ENCODE measurements at regions not wholly inside any gene's neighbourhood (a gene's known extent, or its start where the extent isn't known, plus 50 kb on each side); places are given as distances from the start of the nearest gene placed in this dataset.

DNA sequence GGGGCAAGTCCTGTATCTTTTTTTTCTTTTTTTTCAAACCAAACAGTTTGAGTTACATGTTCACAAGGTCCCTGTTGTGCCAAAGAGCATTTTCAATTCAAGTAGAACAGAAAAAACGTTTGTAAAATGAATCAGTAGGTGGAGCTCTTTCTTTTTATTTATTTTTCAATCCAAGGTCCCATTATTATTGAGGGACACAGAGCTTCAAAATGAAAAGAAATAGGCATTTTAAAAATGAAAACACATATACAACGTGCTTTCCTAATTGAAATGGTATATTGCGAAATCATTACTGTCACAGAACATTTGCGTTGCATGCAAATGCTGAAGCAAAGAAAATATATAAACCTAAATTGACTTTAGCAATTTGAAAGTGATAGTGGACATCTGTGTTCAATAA is 711.0 kb downstream of the MECOM start:
- H2AFZ ChIP-seq: peak overlapping the region; percentile 37; the same call in 1 of the 2 replicates
- no peaks in the 10 kb centered on the region for H3K36me3 ChIP-seq (ENCODE audit: low read depth)
- H3K79me2 ChIP-seq (ENCODE audit: low read depth): no peaks in the 10 kb centered on the region
- peak overlapping the region; percentile 64 for H3K27ac ChIP-seq
- no peaks in the 10 kb centered on the region for H3K27me3 ChIP-seq (ENCODE audit: insufficient read depth, low read depth)
- peak in 1 of 2 experiments; percentile 55 for DNase-seq
- no peaks in the 10 kb centered on the region for H4K20me1 ChIP-seq (ENCODE audit: insufficient read depth)
- POLR2A ChIA-PET (ENCODE audit: unreplicated experiment): interaction anchor here (0.6 to 0.8 kb wide), 2 partner anchors 166 to 248 kb away, joined by 8 to 9 read pairs; no protein-coding TSS in a partner anchor
- H3K4me3 ChIP-seq: no peak overlapping the region
- H3K4me1 ChIP-seq (replicated peaks; ENCODE audit: insufficient read depth): peaks cover 33% of the 10 kb centered on the region
- H3K9me2 ChIP-seq (ENCODE audit: insufficient read depth): no peaks in the 10 kb centered on the region
- H3K9me3 ChIP-seq (ENCODE audit: insufficient read depth, low read depth): no peaks in the 10 kb centered on the region
- intact Hi-C loops (cut with micrococcal nuclease; ENCODE audit: unreplicated experiment): loop anchor here (1.0 to 10.0 kb wide), 4 partner anchors 87 to 792 kb away; no protein-coding TSS in a partner anchor
- H3F3A ChIP-seq (ENCODE audit: insufficient read depth, low read depth): peaks cover 16% of the 10 kb centered on the region
- 0 out of 2 replicates have a peak overlapping the region, but pooled peaks have one; percentile 41 for H3K4me2 ChIP-seq
- CTCF ChIA-PET: interaction anchor here (0.5 to 1.7 kb wide), 12 partner anchors 8 to 716 kb away, joined by 3 to 11 read pairs (median 4); no protein-coding TSS in a partner anchor
- BruUV-seq (replicated peaks): no TSS peak
- TF ChIP-seq EZH2 (IDR thresholded peaks at IDR 0.05; ENCODE audit: low read depth): no peak
- TF ChIP-seq, protein P1, sequence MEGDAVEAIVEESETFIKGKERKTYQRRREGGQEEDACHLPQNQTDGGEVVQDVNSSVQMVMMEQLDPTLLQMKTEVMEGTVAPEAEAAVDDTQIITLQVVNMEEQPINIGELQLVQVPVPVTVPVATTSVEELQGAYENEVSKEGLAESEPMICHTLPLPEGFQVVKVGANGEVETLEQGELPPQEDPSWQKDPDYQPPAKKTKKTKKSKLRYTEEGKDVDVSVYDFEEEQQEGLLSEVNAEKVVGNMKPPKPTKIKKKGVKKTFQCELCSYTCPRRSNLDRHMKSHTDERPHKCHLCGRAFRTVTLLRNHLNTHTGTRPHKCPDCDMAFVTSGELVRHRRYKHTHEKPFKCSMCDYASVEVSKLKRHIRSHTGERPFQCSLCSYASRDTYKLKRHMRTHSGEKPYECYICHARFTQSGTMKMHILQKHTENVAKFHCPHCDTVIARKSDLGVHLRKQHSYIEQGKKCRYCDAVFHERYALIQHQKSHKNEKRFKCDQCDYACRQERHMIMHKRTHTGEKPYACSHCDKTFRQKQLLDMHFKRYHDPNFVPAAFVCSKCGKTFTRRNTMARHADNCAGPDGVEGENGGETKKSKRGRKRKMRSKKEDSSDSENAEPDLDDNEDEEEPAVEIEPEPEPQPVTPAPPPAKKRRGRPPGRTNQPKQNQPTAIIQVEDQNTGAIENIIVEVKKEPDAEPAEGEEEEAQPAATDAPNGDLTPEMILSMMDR (conservative IDR thresholded peaks at IDR 0.05): peak; percentile 58; the same call in 1 of the 2 replicates

DNA sequence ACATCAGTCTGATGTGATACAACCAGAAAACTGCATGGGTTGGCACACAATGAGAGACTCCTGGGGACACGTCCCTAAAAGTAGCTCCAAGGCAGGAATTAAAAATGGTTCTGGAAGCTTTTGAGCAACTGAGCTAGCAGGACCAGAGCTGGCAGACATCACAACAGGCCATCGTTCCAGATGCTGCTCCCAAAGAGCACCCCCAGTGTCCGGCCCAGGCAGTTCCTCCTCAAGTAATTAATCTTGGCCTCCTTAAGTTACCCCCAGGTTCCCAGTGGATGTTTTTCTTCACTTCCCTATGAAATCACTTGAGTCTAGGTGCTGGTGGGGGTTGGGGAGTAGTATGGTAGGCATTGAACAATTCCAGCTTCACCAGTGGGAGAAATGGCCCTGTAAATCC is 711.6 kb downstream of the MECOM start:
- peak overlapping the region; percentile 41; the same call in 1 of the 2 replicates for H3K4me2 ChIP-seq
- H3K27ac ChIP-seq: peak overlapping the region; percentile 64
- TF ChIP-seq, protein P1 (conservative IDR thresholded peaks at IDR 0.05): no peak
- TF ChIP-seq EZH2 (IDR thresholded peaks at IDR 0.05; ENCODE audit: low read depth): no peak
- H3K4me1 ChIP-seq (replicated peaks; ENCODE audit: insufficient read depth): peaks cover 33% of the 10 kb centered on the region
- no peaks in the 10 kb centered on the region for H3K9me3 ChIP-seq (ENCODE audit: insufficient read depth, low read depth)
- H3K79me2 ChIP-seq (ENCODE audit: low read depth): no peaks in the 10 kb centered on the region
- peaks cover 16% of the 10 kb centered on the region for H3F3A ChIP-seq (ENCODE audit: insufficient read depth, low read depth)
- H2AFZ ChIP-seq: no peak overlapping the region; the same call in 1 of the 2 replicates
- no peaks in the 10 kb centered on the region for H3K9me2 ChIP-seq (ENCODE audit: insufficient read depth)
- H3K4me3 ChIP-seq: no peak overlapping the region
- ChIA-PET POLR2A (ENCODE audit: unreplicated experiment) (interaction anchor here (0.5 to 0.8 kb wide), 3 partner anchors 166 to 1918 kb away, joined by 5 to 9 read pairs (median 8); partner anchors contain the start of gene RPL22L1), CTCF (interaction anchor here (0.5 to 1.7 kb wide), 10 partner anchors 9 to 717 kb away, joined by 3 to 7 read pairs (median 4); no protein-coding TSS in a partner anchor)
- no peaks in the 10 kb centered on the region for H3K36me3 ChIP-seq (ENCODE audit: low read depth)
- no peaks in the 10 kb centered on the region for H3K27me3 ChIP-seq (ENCODE audit: insufficient read depth, low read depth)
- BruUV-seq (replicated peaks): TSS peak; percentile 52
- no peaks in the 10 kb centered on the region for H4K20me1 ChIP-seq (ENCODE audit: insufficient read depth)
- intact Hi-C loops (cut with micrococcal nuclease; ENCODE audit: unreplicated experiment): loop anchor here (1.0 to 10.0 kb wide), 10 partner anchors 73 to 793 kb away; partner anchors contain the start of gene MECOM
- DNase-seq: peak in 1 of 2 experiments; percentile 21

DNA sequence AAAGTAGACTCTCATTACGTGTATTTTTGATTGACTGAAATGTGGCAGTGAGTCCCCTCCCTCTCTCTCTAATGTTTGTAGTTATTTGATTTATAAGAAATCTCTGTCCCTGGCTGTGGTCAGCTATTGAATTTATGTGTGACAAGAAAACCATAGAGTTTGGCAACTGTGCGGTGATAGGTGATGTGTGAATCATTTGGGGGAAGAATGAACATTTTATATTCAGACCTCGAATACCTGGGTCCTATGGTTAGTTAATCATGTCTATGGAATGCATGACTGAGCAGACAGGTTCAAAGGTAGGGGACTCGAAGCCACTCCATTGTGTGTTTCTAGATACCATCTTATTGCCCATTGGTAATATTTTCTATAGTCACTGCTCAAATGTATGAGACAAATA is 712.1 kb downstream of the MECOM start:
- peak overlapping the region; percentile 41 for H3K4me2 ChIP-seq
- TF ChIP-seq EZH2 (IDR thresholded peaks at IDR 0.05; ENCODE audit: low read depth): no peak
- TF ChIP-seq, protein P1 (conservative IDR thresholded peaks at IDR 0.05): no peak
- no peaks in the 10 kb centered on the region for H4K20me1 ChIP-seq (ENCODE audit: insufficient read depth)
- no peaks in the 10 kb centered on the region for H3K27me3 ChIP-seq (ENCODE audit: insufficient read depth, low read depth)
- peaks cover 33% of the 10 kb centered on the region for H3K4me1 ChIP-seq (replicated peaks; ENCODE audit: insufficient read depth)
- H3K36me3 ChIP-seq (ENCODE audit: low read depth): no peaks in the 10 kb centered on the region
- H3K9me2 ChIP-seq (ENCODE audit: insufficient read depth): no peaks in the 10 kb centered on the region
- ChIA-PET POLR2A (ENCODE audit: unreplicated experiment) (interaction anchor here (0.6 to 0.7 kb wide), 3 partner anchors 818 to 1158 kb away, joined by 3 to 8 read pairs (median 3); partner anchors contain the start of gene ACTRT3), CTCF (interaction anchor here (0.6 to 1.7 kb wide), 6 partner anchors 33 to 718 kb away, joined by 3 to 7 read pairs (median 4); no protein-coding TSS in a partner anchor)
- BruUV-seq (replicated peaks): no TSS peak
- peaks cover 16% of the 10 kb centered on the region for H3F3A ChIP-seq (ENCODE audit: insufficient read depth, low read depth)
- no peaks in the 10 kb centered on the region for H3K79me2 ChIP-seq (ENCODE audit: low read depth)
- DNase-seq: peak; percentile 58 to 96
- no peak overlapping the region for H3K4me3 ChIP-seq
- H3K27ac ChIP-seq: peak overlapping the region; percentile 64
- H2AFZ ChIP-seq: no peak overlapping the region
- H3K9me3 ChIP-seq (ENCODE audit: insufficient read depth, low read depth): no peaks in the 10 kb centered on the region
- intact Hi-C loops (cut with micrococcal nuclease; ENCODE audit: unreplicated experiment): loop anchor here (1.0 to 10.0 kb wide), 9 partner anchors 73 to 793 kb away; partner anchors contain the start of gene MECOM

All from PC-9 (cell line).